NAMALWA (cell line): ENCODE measurements at regions not wholly inside any gene's neighbourhood (a gene's known extent, or its start where the extent isn't known, plus 50 kb on each side); places are given as distances from the start of the nearest gene placed in this dataset.

Experiments
- DNase-seq: peaks from one replicate; pipeline ENCODE4 v3.0.0-alpha.2; 2015; ENCODE audit warnings: low spot score

GRCh38 chr9:89234205-89235067 lies 55.8 kb upstream of the SHC3 start:
- DNase-seq = no peak

GRCh38 chr9:89236955-89237573 lies 58.4 kb upstream of the SHC3 start:
- no peak for DNase-seq

- DNase-seq = no peak
These were observed 59.8 kb upstream of the SHC3 start for GRCh38 chr9:89238424-89238823.

DNA sequence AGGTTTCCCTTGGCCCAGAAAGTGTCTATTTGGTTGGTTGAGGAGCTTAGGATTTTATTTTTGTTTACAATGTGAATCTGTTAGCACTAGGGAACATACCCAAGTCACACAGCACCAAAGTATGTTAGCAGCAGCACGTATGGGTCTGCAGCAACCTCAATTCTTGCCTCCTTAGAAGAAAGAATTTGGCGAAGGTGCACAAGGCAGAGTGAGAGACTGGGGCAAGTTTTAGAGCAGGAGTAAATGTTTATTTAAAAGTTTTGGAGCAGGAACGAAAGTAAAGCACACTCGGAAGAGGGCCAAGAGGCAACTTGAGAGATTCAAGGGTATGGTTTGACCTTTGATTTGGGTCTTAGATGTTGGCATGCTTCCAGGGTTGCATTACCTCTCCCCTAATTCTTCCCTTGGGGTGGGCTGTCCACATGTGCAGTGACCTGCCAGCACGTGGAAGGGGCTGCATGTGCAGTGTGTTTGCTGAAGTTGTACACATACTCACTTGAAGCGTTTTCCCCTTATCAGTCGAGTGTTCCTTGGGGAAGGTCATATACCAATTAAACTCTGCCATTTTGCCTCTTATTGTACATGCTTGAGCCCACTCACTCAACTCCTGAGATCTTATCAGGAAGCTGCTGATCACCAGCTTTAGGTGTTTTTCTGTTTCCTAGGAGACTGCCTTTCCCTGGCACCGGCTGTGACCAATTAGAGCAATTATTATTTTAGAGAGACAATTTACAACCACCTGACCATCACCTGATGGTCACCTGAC lies 64.9 kb upstream of the SHC3 start:
- DNase-seq = no peak

- DNase-seq = no peak
These were observed 64.2 kb upstream of the CKS2 start for GRCh38 chr9:89246840-89247239.

DNA sequence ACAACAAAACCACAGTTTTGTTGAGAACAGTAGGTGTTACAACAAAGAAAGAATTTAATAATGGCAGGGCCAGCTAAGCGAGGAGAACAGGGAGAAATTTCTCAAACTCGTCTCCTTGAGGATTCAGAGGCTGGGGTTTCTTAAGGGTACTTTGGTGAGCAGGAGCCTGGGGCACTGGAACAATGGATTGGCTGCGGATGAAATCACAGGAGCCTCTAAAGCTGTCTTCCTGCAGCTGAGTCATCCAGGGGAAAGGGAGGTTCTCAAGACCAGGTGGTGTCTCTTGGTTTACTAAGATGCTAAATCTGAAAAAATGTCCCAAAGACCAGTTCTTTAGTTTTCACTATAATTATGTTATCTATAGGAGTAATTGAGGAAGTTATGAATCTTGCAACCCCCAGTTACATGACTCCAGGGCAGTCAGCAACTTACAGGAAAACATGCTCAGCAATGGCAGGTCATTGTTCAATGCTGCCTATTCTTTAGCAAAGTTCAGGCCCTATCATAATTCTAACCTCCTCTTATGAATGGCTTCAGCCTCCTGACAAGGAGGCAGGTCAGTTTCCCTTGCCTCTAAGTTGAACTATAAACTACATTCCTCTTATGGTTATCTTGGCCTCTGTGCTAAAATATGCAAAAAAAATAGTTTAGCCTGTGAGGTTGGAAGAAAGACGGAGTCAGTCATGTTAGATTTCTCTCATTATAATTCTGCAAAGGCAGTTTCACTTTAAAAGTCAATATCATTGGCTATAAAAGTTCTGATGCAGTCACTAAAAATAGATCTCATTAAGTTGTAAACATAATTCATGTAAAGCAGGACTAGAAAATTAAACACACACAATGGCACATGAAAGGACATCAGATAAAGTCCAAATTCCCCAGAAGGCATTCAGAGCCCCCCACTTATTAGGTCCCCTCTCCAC lies 63.3 kb upstream of the CKS2 start:
- DNase-seq = no peak

GRCh38 chr9:89249001-89249400 lies 62.0 kb upstream of the CKS2 start:
- DNase-seq = no peak

GRCh38 chr9:89252651-89253267 lies 58.2 kb upstream of the CKS2 start:
- no peak for DNase-seq

DNA sequence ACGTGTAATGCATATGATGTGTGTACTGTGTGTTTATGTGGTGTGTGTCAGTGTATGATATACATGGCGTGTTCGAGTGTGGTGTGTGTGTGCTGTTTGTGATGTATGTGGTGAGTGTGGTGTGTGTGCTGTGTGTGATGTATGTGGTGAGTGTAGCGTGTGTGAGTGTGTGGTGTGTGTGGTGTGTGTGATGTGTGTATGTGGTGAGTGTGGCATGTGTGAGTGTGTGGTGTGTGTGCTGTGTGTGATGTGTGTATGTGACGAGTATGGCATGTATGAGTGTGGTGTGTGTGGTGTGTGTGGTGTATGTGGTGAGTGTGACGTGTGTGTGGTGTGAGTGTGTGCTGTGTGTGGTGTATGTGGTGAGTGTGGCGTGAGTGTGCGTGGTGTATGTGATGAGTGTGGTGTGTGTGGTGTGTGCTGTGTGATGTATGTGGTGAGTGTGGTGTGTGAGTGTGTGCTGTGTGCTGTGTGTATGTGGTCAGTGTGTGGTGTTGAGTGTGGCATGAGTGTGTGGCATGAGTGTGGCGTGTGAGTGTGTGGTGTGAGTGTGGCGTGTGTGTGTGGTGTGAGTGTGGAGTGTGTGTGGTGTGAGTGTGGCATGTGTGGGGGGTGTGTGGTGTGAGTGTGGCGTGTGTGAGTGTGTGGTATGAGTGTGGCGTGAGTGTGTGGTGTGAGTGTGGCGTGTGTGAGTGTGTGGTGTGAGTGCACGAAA lies 56.8 kb upstream of the CKS2 start:
- no peak for DNase-seq

GRCh38 chr9:89254773-89255125 lies 56.2 kb upstream of the CKS2 start:
- DNase-seq = peak; percentile 19

GRCh38 chr9:89256225-89256624 lies 54.8 kb upstream of the CKS2 start:
- no peak for DNase-seq

DNA sequence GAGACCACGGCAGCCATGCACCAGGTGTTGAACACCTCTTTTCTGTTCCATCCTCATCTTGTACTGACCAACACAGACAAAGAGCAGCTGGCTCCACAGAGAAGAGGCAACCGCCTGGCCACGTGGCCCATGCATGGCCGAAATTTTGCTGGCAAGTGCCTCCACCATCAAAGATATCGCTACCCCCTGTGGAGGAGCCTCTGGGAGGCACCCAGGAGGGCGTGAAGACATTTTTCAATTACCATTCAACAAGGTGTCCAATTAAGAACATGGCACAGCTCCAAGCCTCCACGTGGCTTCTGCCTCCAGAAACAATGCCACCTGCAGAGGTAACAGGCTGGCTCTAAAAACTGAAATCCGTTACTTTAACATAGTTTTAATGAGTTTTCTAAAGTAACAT lies 54.4 kb upstream of the CKS2 start:
- DNase-seq = no peak

GRCh38 chr9:89260525-89260924 lies 50.5 kb upstream of the CKS2 start:
- DNase-seq = no peak
